ENCODE measurements at regions not wholly inside any gene's neighbourhood (a gene's known extent, or its start where the extent isn't known, plus 50 kb on each side); places are given as distances from the start of the nearest gene placed in this dataset.

GRCh38 chr4:60605646-60606354, 594.3 kb upstream of the ADGRL3 start:
- 65 to 76% methylated on average over 2 of the region's 2 CpGs for WGBS, 2 donors

GRCh38 chr4:60611762-60612496, 588.2 kb upstream of the ADGRL3 start:
- no peak overlapping the region for H3K27ac ChIP-seq
- H3K36me3 ChIP-seq, result no peaks in the 10 kb centered on the region
- 68 to 85% methylated on average over 9 of the region's 9 CpGs for WGBS, 2 donors
- TF ChIP-seq EP300 (IDR thresholded peaks at IDR 0.05) (no peak), CTCF (IDR thresholded peaks at IDR 0.05) (no peak), POLR2AphosphoS5 (IDR thresholded peaks at IDR 0.05) (no peak), POLR2A (IDR thresholded peaks at IDR 0.05) (no peak)
- intact Hi-C loops (cut with DNase I), result no loop called here
- H3K4me1 ChIP-seq, result no peaks in the 10 kb centered on the region
- no peak overlapping the region for H3K4me3 ChIP-seq
- DNase-seq, result no peak
- no peaks in the 10 kb centered on the region for H3K9me3 ChIP-seq
- no peaks in the 10 kb centered on the region for H3K27me3 ChIP-seq

More at GRCh38 chr4:60605646-60606354, 594.3 kb upstream of the ADGRL3 start:
- no peak for DNase-seq
- H3K4me3 ChIP-seq, result no peak overlapping the region
- H3K27me3 ChIP-seq, result no peaks in the 10 kb centered on the region
- H3K9me3 ChIP-seq, result peaks cover 0 to 3% (median 0%) of the 10 kb centered on the region in 4 donors
- no peak overlapping the region for H3K27ac ChIP-seq
- H3K4me1 ChIP-seq, result no peaks in the 10 kb centered on the region
- intact Hi-C loops (cut with DNase I), result no loop called here
- TF ChIP-seq CTCF (IDR thresholded peaks at IDR 0.05) (no peak), POLR2AphosphoS5 (IDR thresholded peaks at IDR 0.05) (no peak), POLR2A (IDR thresholded peaks at IDR 0.05) (no peak), EP300 (IDR thresholded peaks at IDR 0.05) (no peak)
- H3K36me3 ChIP-seq, result no peaks in the 10 kb centered on the region

- intact Hi-C loops (cut with DNase I), result no loop called here
- H3K9me3 ChIP-seq, result no peaks in the 10 kb centered on the region
- no peak overlapping the region for H3K4me3 ChIP-seq
- DNase-seq, result no peak
- WGBS, 2 donors, result 79 to 85% methylated on average over 4 of the region's 4 CpGs
- TF ChIP-seq EP300 (IDR thresholded peaks at IDR 0.05), result no peak
- no peak for TF ChIP-seq CTCF (IDR thresholded peaks at IDR 0.05)
- no peak for TF ChIP-seq POLR2AphosphoS5 (IDR thresholded peaks at IDR 0.05)
- TF ChIP-seq POLR2A (IDR thresholded peaks at IDR 0.05), result no peak
- no peaks in the 10 kb centered on the region for H3K36me3 ChIP-seq
- no peaks in the 10 kb centered on the region for H3K4me1 ChIP-seq
- no peak overlapping the region for H3K27ac ChIP-seq
- no peaks in the 10 kb centered on the region for H3K27me3 ChIP-seq
These were observed 582.4 kb upstream of the ADGRL3 start for GRCh38 chr4:60617731-60618130.

- no peak for DNase-seq
- no peak for TF ChIP-seq POLR2AphosphoS5 (IDR thresholded peaks at IDR 0.05)
- TF ChIP-seq EP300 (IDR thresholded peaks at IDR 0.05), result no peak
- TF ChIP-seq CTCF (IDR thresholded peaks at IDR 0.05), result no peak
- TF ChIP-seq POLR2A (IDR thresholded peaks at IDR 0.05), result no peak
- Histone ChIP-seq H3K9me3 (no peaks in the 10 kb centered on the region), H3K4me3 (no peak overlapping the region), H3K4me1 (no peaks in the 10 kb centered on the region), H3K27ac (no peak overlapping the region), H3K27me3 (no peaks in the 10 kb centered on the region), H3K36me3 (no peaks in the 10 kb centered on the region)
- WGBS, 2 donors, result 77 to 83% methylated on average over 2 of the region's 2 CpGs
- intact Hi-C loops (cut with DNase I), result no loop called here
These were observed 580.4 kb upstream of the ADGRL3 start for GRCh38 chr4:60619531-60620305.

All from sigmoid colon (tissue), 6 donors.